AG09309 (cell line): ENCODE measurements at regions not wholly inside any gene's neighbourhood (a gene's known extent, or its start where the extent isn't known, plus 50 kb on each side); places are given as distances from the start of the nearest gene placed in this dataset.

Experiments
- DNase-seq: peaks from one replicate; pipeline ENCODE4 v3.0.0-alpha.2; 2010; ENCODE audit warnings: low read depth
- H3K4me3 ChIP-seq: 2 replicates; pipeline ENCODE4 v1.5.1; 2011; ENCODE audit warnings: mild to moderate bottlenecking, low read depth, low read length, moderate library complexity; ENCODE audit not compliant: control insufficient read depth
- CTCF ChIP-seq: IDR thresholded peaks from 2 replicates; pipeline ENCODE4 v1.5.1; 2011; ENCODE audit warnings: mild to moderate bottlenecking, low read depth, low read length, inconsistent platforms; ENCODE audit not compliant: insufficient read depth, control insufficient read depth; ENCODE audit errors: missing control alignments

- no peak for DNase-seq
- TF ChIP-seq CTCF = no peak
- no peak overlapping the region for H3K4me3 ChIP-seq
These were observed 213.9 kb upstream of the SULF2 start for GRCh38 chr20:47999166-47999565.

GRCh38 chr20:47998736-47999135 is 213.5 kb upstream of the SULF2 start:
- DNase-seq = no peak

GRCh38 chr20:47995661-47996060 is 210.4 kb upstream of the SULF2 start:
- TF ChIP-seq CTCF = no peak
- H3K4me3 ChIP-seq = no peak overlapping the region
- DNase-seq = no peak

More at GRCh38 chr20:47998736-47999135, 213.5 kb upstream of the SULF2 start:
- H3K4me3 ChIP-seq = no peak overlapping the region
- no peak for TF ChIP-seq CTCF

GRCh38 chr20:47993817-47994216 is 208.5 kb upstream of the SULF2 start:
- TF ChIP-seq CTCF = no peak

GRCh38 chr20:47993035-47993755 is 207.9 kb upstream of the SULF2 start:
- TF ChIP-seq CTCF = no peak
- H3K4me3 ChIP-seq = no peak overlapping the region
- DNase-seq = no peak

More at GRCh38 chr20:47993817-47994216, 208.5 kb upstream of the SULF2 start:
- DNase-seq = no peak
- H3K4me3 ChIP-seq = no peak overlapping the region

- no peak overlapping the region for H3K4me3 ChIP-seq
- DNase-seq = no peak
- no peak for TF ChIP-seq CTCF
These were observed 206.7 kb upstream of the SULF2 start for GRCh38 chr20:47991875-47992488.
